Kidney (tissue), 13 donors: ENCODE measurements at regions not wholly inside any gene's neighbourhood (a gene's known extent, or its start where the extent isn't known, plus 50 kb on each side); places are given as distances from the start of the nearest gene placed in this dataset.

ENCODE experiments used
- DNase-seq, 5 donors: peaks; one replicate each; pipeline ENCODE4 v3.0.0-alpha.2; 2013 to 2020
- FAIRE-seq: peaks from 2 replicates; lab custom pipeline; 2012; peaks lifted over from hg19 to GRCh38; lab: Jason Lieb, UNC
- H3K27ac ChIP-seq, 2 donors: one replicate each; pipeline ENCODE4 v1.7.0; 2013; ENCODE audit warnings: low read depth in 2 of 2, low read length in 2 of 2, inconsistent platforms in 1 of 2
- H3K27me3 ChIP-seq: one replicate; pipeline ENCODE4 v1.7.1; 2013; ENCODE audit warnings: low read length, inconsistent platforms; ENCODE audit not compliant: control insufficient read depth, insufficient read depth
- H3K36me3 ChIP-seq, 3 donors: one replicate each; pipeline versions ENCODE4 v1.7.0 to v1.7.1; 2013; ENCODE audit warnings: low read length in 3 of 3, control low read depth in 1 of 3, inconsistent platforms in 1 of 3; ENCODE audit not compliant: insufficient read depth in 3 of 3, control insufficient read depth in 2 of 3
- H3K4me1 ChIP-seq, 3 donors: one replicate each; pipeline versions ENCODE4 v1.7.0 to v1.7.1; 2013; ENCODE audit warnings: low read length in 3 of 3, inconsistent platforms in 1 of 3, low read depth in 1 of 3; ENCODE audit not compliant: control insufficient read depth in 2 of 3, insufficient read depth in 2 of 3
- H3K4me3 ChIP-seq, 3 donors: one replicate each; pipeline versions ENCODE4 v1.7.0 to v1.8.1; 2013; ENCODE audit warnings: low read length in 3 of 3, control low read depth in 1 of 3, inconsistent platforms in 1 of 3
- H3K9ac ChIP-seq, 3 donors: one replicate each; pipeline versions ENCODE4 v1.7.0 to v1.7.1; 2013; ENCODE audit warnings: low read length in 3 of 3, control low read depth in 1 of 3, inconsistent platforms in 1 of 3
- H3K9me3 ChIP-seq, 3 donors: one replicate each; pipeline versions ENCODE4 v1.7.0 to v1.7.1; 2013; ENCODE audit warnings: low read length in 3 of 3, control low read depth in 1 of 3, inconsistent platforms in 1 of 3; ENCODE audit not compliant: control insufficient read depth in 2 of 3, insufficient read depth in 1 of 3
- CTCF ChIP-seq: IDR thresholded peaks from 3 replicates; pipeline ENCODE4 v1.5.1; 2012; ENCODE audit warnings: mild to moderate bottlenecking, moderate library complexity, borderline replicate concordance; ENCODE audit not compliant: insufficient read depth; ENCODE audit errors: extremely low read depth
- intact Hi-C: fragments of 100-400 bp; cut with DNase I; formaldehyde crosslinking; loops from one replicate; pipeline ENCODE4 v1.11.1; 2022
- donor health status: control.
- donor health status: control.
- donor health status: control.
- donor health status: control.
- donor health status: control.
- donor health status: DM: yes; HTN: yes; CAD: no.
- donor health status: Normal renal cell carcinoma (clear cell type).

- no peak overlapping the region for H3K4me3 ChIP-seq
- H3K27ac ChIP-seq, result no peak overlapping the region
- no peak overlapping the region for H3K9ac ChIP-seq
- H3K9me3 ChIP-seq, result no peaks in the 10 kb centered on the region
- no peak for TF ChIP-seq CTCF
- H3K4me1 ChIP-seq, result no peaks in the 10 kb centered on the region
- H3K27me3 ChIP-seq, result no peaks in the 10 kb centered on the region
- FAIRE-seq, result no peak
- intact Hi-C loops, result no loop called here
- no peak for DNase-seq
- H3K36me3 ChIP-seq, result no peaks in the 10 kb centered on the region
Measured at GRCh38 chr22:33202455-33202854, 144.3 kb upstream of the SYN3 start.

GRCh38 chr22:33194529-33195077, 136.4 kb upstream of the SYN3 start:
- no peaks in the 10 kb centered on the region for H3K36me3 ChIP-seq
- no peaks in the 10 kb centered on the region for H3K4me1 ChIP-seq
- no peak overlapping the region for H3K27ac ChIP-seq
- H3K4me3 ChIP-seq, result no peak overlapping the region
- no peaks in the 10 kb centered on the region for H3K27me3 ChIP-seq
- FAIRE-seq (no peak), DNase-seq (no peak)
- no peak overlapping the region for H3K9ac ChIP-seq
- intact Hi-C loops, result no loop called here
- H3K9me3 ChIP-seq, result no peaks in the 10 kb centered on the region
- no peak for TF ChIP-seq CTCF

GRCh38 chr22:33192156-33192555, 134.0 kb upstream of the SYN3 start:
- FAIRE-seq, result no peak
- Histone ChIP-seq H3K9ac (no peak overlapping the region), H3K9me3 (no peaks in the 10 kb centered on the region), H3K4me1 (no peaks in the 10 kb centered on the region), H3K27me3 (no peaks in the 10 kb centered on the region), H3K27ac (no peak overlapping the region), H3K4me3 (no peak overlapping the region), H3K36me3 (no peaks in the 10 kb centered on the region)
- TF ChIP-seq CTCF, result no peak
- no peak for DNase-seq
- intact Hi-C loops, result no loop called here

- no peak for TF ChIP-seq CTCF
- Histone ChIP-seq H3K9me3 (no peaks in the 10 kb centered on the region), H3K4me1 (no peaks in the 10 kb centered on the region), H3K27ac (no peak overlapping the region), H3K27me3 (no peaks in the 10 kb centered on the region), H3K4me3 (no peak overlapping the region), H3K36me3 (no peaks in the 10 kb centered on the region), H3K9ac (no peak overlapping the region)
- no peak for DNase-seq
- no peak for FAIRE-seq
- intact Hi-C loops, result no loop called here
Measured at GRCh38 chr22:33188326-33188725, 130.1 kb upstream of the SYN3 start.
